NCI-H1694 treated with DMSO at 0.1 percent for 48 hours (cell line): ENCODE measurements at regions not wholly inside any gene's neighbourhood (a gene's known extent, or its start where the extent isn't known, plus 50 kb on each side); places are given as distances from the start of the nearest gene placed in this dataset.

Experiments used
- DNase-seq: peaks from one replicate; lab custom pipeline; 2025; lab: John Stamatoyannopoulos, UW

DNA sequence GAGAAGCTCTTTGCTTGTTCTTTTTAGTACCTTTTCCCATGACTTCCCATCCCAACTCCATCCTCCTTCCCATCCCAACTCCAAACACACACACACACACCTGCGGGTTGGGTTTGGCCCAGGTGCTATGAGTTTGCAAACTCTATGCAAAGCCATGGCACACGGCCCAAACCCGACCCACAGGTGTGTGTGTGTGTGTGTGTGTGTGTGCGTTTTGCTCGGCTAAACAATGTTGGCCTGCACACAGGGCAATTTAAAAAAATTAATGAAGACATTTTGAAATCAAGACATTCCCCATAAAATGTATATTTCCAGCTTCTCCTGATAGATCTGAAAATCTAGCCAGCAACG lies 103.7 kb upstream of the TLE3 start:
- DNase-seq: no peak

DNA sequence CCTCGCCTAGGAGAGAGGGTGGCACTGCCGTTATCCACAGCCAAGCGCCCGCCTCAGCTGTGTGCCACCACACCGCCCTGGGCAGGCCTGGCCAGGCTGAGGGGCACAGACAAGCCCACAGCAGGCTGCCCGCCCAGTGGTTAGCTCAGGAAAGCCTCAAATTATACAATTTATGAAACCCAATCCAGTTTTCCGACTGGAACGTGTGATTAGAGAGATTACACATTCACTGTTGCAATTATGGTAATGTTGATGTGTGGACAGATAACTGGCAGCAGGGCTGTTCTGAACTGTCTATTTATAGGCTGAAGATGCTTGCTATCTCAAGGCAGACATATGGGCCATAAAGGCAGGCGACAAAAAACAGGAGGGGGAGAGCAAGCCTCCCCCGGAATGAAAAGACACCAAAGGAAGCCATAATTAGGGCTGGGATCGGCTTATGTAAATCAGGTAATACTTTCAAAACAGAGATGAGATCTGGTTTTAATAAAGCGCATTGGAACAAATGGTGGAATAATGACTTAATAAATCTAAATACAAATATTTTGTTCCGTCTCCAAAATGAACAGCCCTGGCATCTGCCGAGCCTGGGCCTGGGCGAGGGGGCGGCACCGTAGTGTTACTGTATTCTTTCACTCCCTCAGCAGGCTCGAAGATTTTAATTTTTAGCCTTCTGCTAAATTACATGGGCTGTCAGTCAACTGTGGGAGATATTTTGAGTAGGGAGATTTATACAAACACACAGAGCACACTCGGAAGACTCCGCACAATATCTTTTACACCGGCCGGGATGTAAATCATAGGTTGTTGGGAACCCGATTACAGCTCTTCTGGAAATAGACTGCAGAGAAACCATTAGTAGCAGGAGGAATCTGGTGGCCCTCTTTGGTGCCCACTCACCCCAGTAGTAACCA lies 103.1 kb upstream of the TLE3 start:
- DNase-seq: peak; percentile 84

DNA sequence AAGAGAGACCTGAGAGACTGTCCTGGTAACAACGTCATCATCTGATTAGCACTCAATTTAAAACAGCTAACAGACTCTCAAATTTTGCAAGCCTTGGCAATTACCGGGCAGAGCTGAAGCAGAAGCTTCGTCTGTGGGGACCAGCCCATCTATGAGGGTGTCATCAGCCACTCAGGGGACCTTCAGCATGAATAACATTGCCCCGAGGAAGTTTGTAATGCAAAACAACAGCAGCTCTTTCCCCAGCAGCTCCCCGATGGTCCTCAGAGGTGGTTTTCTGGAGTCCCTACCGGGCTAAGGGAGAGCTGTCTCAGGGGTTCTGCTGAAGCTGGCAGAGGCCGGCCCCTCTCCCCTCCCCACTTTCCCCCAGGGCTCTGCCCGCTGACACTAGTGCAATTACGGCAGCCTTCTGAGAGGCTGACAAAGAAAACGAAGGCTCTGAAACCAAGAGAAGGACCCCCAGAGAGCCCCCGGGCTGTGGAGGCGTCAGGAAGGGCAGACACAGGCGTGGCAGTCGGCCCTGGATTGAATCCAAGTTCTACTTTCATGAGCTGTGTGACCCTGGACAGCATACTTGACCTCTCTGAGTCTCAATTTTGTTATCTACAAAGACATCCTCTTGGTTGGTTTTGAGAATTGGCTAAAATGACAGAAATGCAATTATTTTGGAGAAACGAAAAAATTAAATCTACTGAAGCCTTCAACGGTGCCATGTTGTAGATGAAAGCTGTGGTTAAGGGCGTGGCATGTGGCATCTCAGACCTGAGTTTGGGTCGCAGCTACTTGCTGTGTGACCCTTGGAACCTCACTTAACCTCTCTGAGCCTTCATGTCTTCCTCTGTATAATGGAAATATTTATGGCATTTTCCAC lies 102.1 kb upstream of the TLE3 start:
- DNase-seq: no peak

DNA sequence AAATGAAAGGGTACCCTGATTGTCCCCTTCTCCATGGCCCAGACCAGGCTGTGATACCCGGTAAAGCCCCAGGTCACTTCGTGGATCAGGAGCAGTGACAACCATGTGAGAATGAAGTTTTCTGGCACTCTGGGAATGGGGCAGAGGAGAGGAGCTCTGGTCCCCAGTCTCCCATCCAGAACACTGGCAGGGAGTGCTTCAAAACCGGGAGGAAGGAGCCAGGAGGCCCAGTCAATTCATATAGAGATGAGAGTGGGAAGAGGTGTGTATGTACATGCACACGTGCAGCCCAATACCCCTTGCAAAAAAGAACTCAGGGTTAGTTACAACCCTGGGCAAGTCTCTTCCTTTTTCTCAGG lies 101.4 kb upstream of the TLE3 start:
- DNase-seq: no peak

DNA sequence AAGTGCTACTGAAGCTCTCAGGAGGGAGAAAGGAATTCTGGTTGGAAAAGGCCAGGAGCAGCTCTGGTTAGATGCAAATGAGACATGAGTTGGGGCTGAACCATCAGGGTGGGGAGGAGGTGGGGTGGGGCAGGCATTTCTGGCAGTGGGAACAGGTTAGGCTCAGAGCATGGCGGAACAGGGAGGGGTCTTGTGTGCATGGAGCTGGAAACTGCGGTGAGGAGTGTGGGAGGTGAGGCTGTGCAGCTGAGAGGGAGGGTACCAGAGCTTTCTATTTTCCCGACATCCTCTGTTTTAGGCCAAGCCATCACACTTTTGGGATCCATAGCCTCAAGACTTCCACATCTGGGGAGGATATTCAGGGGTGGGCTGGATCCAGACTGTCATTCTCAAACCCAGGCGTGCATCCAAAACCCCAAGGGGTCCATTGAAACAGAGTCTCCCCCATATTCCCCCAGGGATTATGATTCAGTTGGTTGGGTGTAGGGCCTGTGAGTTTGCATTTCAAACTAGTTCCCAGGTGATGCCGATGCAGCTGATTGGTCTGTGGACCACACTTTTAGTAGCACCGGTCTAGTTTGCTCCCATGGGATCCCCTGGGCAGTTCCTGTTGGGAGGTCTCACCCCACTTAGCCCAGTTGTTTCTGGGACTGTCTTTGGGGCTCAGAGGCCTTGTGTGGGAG lies 100.9 kb upstream of the TLE3 start:
- no peak for DNase-seq

DNA sequence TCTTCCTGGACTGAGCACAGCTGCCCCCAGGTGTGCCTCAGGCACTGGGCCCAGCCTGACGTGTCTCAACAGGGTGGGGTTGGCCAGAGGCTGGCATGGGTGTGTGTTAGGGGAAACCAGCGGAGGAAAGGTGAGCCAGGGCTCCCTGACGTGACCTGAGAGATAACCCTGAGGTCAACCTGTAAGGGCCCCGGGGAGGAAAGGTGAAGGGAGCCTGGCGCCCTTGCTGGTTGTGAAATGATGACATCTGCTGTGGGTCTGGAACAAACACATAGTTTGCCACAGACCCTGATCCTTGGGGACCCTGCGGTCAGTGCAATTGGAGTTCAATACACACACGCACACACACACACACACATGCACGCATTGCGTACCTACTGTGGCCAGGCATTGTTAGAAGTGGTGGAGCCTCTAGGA lies 100.2 kb upstream of the TLE3 start:
- DNase-seq: no peak

DNA sequence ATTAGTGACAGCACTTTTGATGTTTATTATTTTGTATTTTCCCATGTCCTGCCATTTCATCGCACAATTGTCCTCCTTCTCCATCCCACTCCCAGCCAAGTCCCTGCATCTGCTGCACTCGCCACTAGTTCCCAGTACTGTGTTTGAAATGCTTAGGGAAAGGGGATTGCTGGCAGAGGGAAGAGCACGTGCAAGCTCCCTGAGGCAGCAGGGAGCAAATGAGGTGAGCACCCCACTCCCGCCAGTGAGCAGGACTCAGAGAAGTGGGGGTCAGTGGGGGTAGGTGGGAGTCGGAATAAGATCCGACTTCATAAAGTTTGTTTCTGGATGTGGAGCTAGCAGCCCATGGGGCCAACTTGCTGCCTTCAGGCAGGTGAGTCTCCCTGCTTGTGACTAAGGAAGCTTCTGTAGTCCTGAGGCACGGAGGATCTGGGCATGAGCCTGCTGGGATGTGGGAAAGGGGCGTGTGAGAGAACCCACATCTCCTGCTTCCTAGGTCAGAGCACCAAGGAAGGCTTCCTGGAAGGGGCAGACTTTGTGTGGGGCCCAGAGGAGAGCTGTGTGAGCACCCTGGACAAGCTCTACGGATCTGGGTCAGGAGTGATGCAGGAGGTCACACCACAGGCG lies 99.7 kb upstream of the TLE3 start:
- no peak for DNase-seq

DNA sequence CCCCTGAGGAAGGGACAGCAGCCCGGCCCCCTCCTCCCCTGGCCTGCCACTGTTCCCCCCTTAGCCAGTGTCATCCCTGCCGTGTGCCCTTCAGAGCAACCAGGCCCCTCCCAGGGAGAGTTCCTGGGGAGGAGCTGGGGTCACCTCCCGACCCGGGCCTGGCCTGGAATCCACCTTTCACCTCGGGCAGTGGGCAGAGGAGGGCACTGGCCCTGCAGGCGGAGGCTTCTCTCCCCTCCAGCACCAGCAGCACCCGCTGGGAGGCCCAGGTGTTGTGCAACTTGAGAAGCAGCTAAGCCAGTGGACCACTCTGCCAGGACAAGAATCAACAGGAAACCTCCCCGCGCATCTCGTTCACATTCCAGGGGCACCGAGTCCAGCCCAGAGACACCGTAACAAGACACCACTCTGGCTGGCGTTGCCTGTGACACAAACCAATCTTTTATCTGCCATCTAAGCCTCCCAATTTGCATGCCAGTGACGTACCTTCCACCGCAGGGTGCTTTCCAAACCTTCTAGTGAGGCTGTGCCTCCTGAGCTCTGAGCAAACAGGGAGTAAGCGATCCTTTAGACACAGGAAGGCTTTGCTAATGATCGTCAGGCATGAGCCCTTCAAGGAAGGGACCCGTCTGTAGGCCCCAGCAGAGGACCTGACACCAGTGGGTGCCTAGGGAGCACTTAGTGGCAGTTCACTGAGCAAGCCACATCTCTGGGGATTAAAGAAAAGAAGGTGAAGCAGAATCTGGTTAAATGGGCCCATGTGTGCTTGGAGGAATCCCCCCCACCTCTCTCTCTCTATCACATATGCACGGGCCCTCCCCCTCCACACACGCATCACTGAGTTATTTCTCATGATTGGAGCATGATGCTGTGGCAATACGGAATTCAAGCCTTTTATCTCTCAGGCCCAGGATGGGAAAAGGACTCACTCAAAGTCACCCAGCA lies 98.9 kb upstream of the TLE3 start:
- no peak for DNase-seq

DNA sequence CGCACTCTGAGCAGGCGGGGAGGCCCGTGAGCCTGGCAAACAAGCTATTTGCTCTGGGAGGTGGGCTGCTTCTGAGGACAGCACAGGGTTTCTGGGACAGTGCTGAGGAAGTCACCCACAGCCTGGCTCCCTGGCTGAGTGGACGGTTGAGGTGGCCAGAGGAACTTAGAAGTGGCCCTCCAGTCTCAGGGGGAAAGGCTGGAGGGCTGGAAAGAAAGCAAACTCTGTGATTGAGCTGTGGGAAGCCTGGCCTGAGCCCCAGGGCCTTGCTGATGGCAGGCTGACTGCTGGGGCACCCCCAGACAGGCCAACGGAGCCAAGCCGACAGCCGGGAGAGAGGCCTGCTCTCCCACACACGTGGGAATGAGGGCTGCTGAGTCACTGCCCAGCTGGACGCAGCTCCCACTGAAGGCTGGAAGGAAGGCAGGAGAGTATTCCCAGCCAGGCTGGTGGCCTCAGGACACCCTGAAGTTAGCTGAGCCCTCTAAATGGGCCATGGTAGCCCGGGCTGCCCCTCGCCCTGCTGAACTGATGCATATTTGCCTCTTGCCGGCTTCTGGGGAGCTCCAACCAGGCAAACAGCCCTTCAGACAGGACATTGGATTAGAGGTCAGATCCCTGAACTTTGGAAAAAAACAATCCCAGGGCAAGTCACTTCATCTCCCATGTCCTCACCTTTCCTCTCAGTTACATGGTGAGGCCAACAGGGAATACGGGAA lies 98.0 kb upstream of the TLE3 start:
- DNase-seq: no peak

DNA sequence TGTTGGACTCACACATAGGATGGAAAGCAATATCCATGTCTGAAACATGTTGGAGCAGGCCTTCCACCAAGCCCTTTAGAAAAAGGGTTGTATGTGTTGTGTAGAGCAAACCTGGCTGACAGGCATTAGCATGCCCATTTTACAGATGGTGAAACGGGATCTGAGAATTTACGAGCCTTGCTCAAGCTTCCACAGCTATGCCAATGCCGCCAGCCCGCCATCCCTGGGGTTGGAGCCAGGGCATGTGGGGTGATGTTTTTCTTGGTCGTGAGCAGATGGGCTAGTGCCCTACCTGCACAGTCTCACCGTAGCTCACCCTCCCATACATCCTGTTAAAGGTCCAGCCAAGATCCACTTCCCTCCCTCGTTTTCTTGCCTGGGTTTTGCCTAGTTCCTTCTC lies 97.5 kb upstream of the TLE3 start:
- DNase-seq: no peak

DNA sequence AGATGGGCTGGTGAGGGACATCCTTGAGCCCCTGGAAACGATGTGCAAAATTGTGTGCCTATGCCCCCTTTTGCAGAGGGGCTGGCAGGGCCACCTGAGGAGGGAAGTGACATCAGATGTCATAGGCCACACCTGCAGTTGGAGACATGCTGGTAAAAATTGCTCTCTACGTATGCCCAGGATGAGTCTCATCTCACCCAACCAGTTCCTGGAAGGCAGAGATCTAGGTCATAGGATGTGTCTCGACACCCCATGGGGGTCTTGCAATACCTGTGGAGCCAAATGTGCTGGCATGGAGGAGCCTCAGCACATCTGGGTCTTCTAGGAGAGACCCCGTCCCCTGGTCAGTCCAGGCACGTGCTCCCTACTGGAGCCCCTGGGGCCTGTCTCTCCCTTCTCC lies 96.5 kb upstream of the TLE3 start:
- DNase-seq: no peak

DNA sequence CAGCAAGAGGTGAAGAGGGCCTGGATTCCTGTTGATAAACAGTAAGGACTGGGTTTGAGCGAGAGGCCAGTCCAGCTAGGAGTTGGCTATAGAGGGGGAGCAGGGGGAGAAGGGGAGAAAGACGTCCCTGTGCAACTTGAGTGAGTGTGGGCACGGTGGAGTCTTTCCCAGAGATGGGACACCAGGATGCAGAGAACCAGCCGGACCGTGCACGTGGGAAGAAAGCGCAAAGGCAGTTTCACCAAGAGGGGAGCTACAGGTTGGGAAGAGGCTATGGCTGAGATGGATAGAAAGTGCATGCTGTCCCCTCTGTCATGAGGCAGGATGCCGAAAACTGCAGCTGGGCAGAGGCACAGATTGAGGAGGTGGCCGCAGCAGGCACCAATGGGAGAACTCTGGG lies 96.0 kb upstream of the TLE3 start:
- no peak for DNase-seq

DNA sequence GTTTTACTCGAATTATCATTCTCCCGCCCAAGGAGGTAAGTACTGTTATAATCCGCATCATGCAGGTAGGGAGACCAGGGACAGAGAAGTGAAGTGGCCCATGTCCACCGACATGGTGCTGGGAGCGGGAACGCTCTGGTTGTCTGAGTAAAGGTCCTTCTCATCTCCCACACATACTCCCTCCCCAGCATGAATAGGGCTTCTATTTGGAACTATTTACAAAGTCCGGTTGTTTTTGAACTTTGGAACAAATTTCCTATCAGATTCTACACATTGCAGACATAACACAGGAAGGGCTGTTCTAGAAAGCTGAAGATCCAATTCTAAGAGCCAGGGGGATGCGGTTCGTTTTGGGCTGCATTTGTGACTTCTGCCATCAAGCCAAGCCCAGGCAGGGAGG lies 94.8 kb upstream of the TLE3 start:
- DNase-seq: no peak

DNA sequence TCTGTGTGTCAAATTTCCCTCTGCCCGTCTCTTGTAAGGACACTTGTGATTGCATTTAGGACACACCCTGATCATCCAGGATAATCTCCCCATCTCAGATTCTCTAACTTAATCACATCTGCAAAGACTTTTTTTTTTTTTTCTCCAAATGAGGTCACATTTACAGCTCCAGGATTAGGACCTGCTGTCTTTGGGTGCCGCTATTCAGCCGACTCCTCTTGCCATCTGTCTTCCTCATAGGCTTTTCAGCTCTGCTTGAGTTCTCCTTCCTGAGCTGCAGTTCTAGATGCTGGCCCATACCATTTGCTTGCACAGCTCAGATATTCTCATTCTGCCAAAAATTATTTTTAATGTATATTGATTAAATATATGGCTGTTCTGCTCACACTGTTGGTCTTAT lies 94.3 kb upstream of the TLE3 start:
- DNase-seq: no peak

DNA sequence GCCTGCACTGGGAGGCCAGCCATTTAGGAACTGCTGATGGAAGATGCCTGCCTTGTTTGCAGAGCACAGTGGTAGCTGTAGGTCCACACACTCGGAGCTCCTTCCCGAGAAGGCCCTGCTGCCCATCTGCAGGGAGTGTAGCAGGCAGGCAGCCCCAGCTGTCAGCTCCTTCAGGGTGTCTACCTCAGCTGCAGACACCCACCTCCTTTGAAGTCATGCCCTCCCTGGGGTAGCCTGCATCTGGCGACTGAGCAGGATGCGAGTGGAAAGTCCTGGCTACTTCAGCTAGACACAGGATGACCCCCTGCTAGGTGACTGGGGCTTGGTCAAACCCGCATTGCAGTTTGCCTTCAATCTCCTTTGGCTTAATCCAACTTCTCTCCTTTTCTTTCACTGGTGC lies 93.2 kb upstream of the TLE3 start:
- DNase-seq: no peak

DNA sequence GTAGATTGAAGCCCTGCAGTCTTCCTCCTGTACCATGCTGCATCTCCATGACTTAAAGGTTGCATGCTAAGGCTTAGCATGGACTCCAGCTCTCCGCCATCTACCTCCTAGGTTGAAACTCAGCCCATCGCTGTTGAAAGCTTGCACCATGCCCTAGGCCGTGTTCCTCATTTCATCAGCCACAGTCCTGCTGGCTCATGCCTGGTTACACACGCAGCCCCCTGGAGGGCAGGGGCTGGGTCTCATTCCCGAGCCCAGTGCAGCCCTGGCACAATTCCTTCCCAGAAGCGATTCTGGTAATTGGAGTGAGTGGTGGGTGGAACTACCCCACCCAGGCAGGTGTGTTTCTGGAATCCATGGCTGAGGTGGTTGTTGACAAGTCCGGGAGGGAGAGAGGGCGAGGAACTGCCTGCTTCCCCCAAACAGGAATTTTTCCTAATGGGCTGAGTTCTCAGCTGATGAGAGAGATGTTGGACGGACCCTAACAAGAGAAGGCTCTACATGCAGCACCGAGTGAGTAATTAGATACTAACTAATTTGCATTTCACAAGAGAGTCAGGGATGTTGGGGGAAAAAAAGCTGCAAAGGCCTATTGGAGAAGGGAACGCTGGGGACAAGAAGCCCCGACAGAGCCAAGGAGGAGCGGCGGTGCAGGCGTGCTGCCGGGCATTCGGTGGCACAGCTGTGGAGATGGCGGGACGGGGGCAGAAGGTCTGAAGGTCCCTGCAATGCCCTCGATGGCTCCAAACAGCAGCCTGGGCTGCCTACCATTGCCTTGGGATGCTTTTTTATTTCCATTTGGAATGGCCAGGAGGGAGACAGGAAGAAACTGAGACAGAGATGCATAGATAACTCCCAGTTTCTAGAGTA lies 92.3 kb upstream of the TLE3 start:
- DNase-seq: no peak

DNA sequence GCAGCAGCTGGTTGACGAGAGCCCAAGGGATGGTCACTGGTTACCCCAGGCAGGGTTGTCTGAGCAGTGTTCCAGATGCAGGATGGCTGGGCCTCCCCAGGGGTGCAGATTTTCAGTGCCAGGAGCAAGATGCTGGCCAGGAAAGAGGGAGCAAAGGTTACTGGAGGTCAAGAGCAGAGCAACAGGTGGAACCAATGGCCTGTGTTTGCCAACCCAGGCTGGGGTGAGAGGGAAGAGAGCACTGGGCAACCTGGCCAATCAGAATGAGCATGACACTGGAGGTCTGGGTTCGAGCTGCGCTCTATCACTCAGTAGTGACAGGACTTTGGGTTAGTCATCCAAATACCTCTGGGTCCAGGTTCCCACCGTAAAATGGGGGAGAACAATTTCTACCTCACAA lies 90.6 kb upstream of the TLE3 start:
- no peak for DNase-seq

DNA sequence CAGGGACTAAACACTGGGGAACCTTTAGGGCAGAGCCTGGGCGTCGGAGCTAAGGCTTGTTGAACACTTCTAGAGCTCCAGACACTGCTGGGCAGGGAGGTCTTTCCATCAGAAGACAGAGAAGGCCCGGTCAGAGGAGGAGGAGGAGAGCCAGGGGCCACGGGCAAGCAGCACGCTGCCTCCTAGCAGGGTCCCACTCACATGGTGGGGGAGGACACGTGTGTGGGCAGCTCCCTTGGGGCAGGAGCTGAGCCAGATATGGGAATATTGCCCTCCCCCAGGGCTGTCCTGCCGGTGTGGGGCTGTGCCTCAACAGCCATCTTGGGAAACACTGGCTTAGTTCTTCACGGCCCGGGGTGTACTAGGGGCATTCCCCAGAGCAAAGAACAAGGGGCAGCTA lies 89.6 kb upstream of the TLE3 start:
- DNase-seq: no peak

DNA sequence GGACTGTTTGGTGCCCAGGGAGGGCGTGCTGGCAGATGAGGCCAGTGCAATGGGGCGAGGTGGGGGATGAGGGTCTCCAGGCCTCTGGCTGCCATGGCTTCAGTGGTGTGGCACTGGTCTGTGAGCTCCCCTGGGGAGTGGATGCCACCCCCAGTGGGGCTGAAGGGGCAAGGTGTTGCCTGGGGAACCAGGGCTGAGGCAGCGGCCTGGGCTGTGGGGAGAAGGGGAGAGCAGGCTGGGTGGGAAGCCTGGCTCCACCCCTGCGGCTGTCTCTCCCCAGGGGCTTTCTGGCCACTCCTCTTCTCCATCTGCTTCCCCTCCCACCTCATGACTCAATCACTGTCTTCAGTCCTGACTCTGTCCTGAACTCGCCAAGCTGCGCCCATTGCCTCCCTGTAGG lies 88.4 kb upstream of the TLE3 start:
- no peak for DNase-seq
